ENCODE measurements at regions not wholly inside any gene's neighbourhood (a gene's known extent, or its start where the extent isn't known, plus 50 kb on each side); places are given as distances from the start of the nearest gene placed in this dataset.

GRCh38 chr6:85997206-85997605, 354.5 kb upstream of the SYNCRIP start:
- TF ChIP-seq CTCF (conservative IDR thresholded peaks at IDR 0.05 in 1 of 2, IDR thresholded peaks at IDR 0.05 in 1 of 2; ENCODE audit: low read depth in 1 of 2, low read length in 2 of 2) = no peak
- no peak for TF ChIP-seq EZH2 (IDR thresholded peaks at IDR 0.05; ENCODE audit: low read length, missing control alignments)

All from fibroblast of lung (primary cell).